GM19395 (cell line): ENCODE measurements at regions not wholly inside any gene's neighbourhood (a gene's known extent, or its start where the extent isn't known, plus 50 kb on each side); places are given as distances from the start of the nearest gene placed in this dataset.
"Not testable (repeated sequence)": the region's sequence is repeated elsewhere in the genome, so short reads cannot be mapped to it uniquely, and the experiment has no call there.

ENCODE experiments used
- ATAC-seq: cut with Tn5 transposase; IDR thresholded peaks from one replicate; pipeline ENCODE4 v1.9.1; 2021; ENCODE audit warnings: mild to moderate bottlenecking, moderate library complexity; ENCODE audit not compliant: unreplicated experiment

- no peak for ATAC-seq
Measured at GRCh38 chr4:120636120-120636630, 286.4 kb downstream of the PRDM5 start.

GRCh38 chr4:120633810-120634209 is 288.7 kb downstream of the PRDM5 start:
- ATAC-seq: no peak

- no peak for ATAC-seq
Measured at GRCh38 chr4:120630427-120630826, 292.1 kb downstream of the PRDM5 start.

- ATAC-seq: no peak
Measured at GRCh38 chr4:120629546-120630108, 292.9 kb downstream of the PRDM5 start.

- ATAC-seq: no peak
Measured at GRCh38 chr4:120622601-120623000, 299.9 kb downstream of the PRDM5 start.

- ATAC-seq: no peak
Measured at GRCh38 chr4:120617171-120617570, 305.4 kb downstream of the PRDM5 start.

GRCh38 chr4:120616041-120616440 is 306.5 kb downstream of the PRDM5 start:
- ATAC-seq: no peak

GRCh38 chr4:120613778-120614177 is 308.7 kb downstream of the PRDM5 start:
- no peak for ATAC-seq

- no peak for ATAC-seq
Measured at GRCh38 chr4:120611092-120611491, 311.4 kb downstream of the PRDM5 start.

- ATAC-seq: no peak
Measured at GRCh38 chr4:120591038-120591437, 331.5 kb downstream of the PRDM5 start.

GRCh38 chr4:120589787-120590186 is 332.7 kb downstream of the PRDM5 start:
- ATAC-seq: no peak

GRCh38 chr4:120568731-120569130 is 353.8 kb downstream of the PRDM5 start:
- ATAC-seq: no peak

GRCh38 chr4:120561648-120562047 is 360.9 kb downstream of the PRDM5 start:
- no peak for ATAC-seq

GRCh38 chr4:120557372-120557771 is 365.2 kb downstream of the PRDM5 start:
- no peak for ATAC-seq

GRCh38 chr4:120555058-120555457 is 367.5 kb downstream of the PRDM5 start:
- ATAC-seq: no peak

- no peak for ATAC-seq
Measured at GRCh38 chr4:120554086-120554485, 368.4 kb downstream of the PRDM5 start.

GRCh38 chr4:120550624-120551220 is 371.8 kb downstream of the PRDM5 start:
- not testable (repeated sequence) for ATAC-seq

- no peak for ATAC-seq
Measured at GRCh38 chr4:120549011-120549570, 373.4 kb downstream of the PRDM5 start.

GRCh38 chr4:120545391-120545790 is 377.1 kb downstream of the PRDM5 start:
- no peak for ATAC-seq

GRCh38 chr4:120544838-120545237 is 377.7 kb downstream of the PRDM5 start:
- no peak for ATAC-seq

- ATAC-seq: no peak
Measured at GRCh38 chr4:120540625-120541024, 381.9 kb downstream of the PRDM5 start.

GRCh38 chr4:120536884-120537283 is 385.6 kb downstream of the PRDM5 start:
- ATAC-seq: no peak
